PC-9 (cell line): ENCODE measurements at regions not wholly inside any gene's neighbourhood (a gene's known extent, or its start where the extent isn't known, plus 50 kb on each side); places are given as distances from the start of the nearest gene placed in this dataset.

Experiments
- EZH2 ChIP-seq: fragments of 200-600 bp; sonication (generic); IDR thresholded peaks from 2 replicates; pipeline ENCODE4 v1.8.0; 2017; ENCODE audit warnings: antibody characterized with exemption, low read depth
- TF ChIP-seq, protein P1 (sequence below): fragments of 200-600 bp; sonication (generic); conservative IDR thresholded peaks from 2 replicates; pipeline ENCODE4 v1.6.1; 2017; ENCODE audit warnings: mixed run types, antibody characterized with exemption, mild to moderate bottlenecking, moderate library complexity

DNA sequence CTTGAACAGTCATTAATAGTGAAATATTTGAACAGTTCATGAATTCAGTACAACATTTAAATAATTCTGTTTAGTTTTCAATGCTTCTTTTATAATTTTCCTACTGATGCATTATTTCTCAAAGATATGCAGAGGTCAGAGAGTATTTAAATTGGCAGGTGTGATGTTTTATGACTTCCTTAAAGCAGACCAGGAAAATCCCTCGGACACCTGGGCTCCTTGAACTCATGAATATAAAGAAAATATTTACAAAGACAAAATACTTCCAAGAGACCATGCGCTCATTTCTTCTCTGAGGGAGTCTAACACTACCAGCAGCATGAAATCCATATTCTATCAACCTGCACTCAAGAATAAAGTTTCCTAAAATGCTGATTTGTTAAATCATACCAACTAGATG lies 127.6 kb downstream of the IPMK start:
- TF ChIP-seq, protein P1, sequence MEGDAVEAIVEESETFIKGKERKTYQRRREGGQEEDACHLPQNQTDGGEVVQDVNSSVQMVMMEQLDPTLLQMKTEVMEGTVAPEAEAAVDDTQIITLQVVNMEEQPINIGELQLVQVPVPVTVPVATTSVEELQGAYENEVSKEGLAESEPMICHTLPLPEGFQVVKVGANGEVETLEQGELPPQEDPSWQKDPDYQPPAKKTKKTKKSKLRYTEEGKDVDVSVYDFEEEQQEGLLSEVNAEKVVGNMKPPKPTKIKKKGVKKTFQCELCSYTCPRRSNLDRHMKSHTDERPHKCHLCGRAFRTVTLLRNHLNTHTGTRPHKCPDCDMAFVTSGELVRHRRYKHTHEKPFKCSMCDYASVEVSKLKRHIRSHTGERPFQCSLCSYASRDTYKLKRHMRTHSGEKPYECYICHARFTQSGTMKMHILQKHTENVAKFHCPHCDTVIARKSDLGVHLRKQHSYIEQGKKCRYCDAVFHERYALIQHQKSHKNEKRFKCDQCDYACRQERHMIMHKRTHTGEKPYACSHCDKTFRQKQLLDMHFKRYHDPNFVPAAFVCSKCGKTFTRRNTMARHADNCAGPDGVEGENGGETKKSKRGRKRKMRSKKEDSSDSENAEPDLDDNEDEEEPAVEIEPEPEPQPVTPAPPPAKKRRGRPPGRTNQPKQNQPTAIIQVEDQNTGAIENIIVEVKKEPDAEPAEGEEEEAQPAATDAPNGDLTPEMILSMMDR: no peak
- no peak for TF ChIP-seq EZH2
